Right renal pelvis (tissue), 4 donors: ENCODE measurements at regions not wholly inside any gene's neighbourhood (a gene's known extent, or its start where the extent isn't known, plus 50 kb on each side); places are given as distances from the start of the nearest gene placed in this dataset.
A peak's percentile ranks its signal among the peaks of the same experiment; 100 is the strongest.

Experiments
- DNase-seq, 4 donors: peaks; one replicate each; pipeline ENCODE4 v3.0.0-alpha.2; 2013; ENCODE audit warnings: low read depth in 4 of 4, low spot score in 3 of 4, missing footprints in 1 of 4

- DNase-seq, result no peak
Observed at GRCh38 chr18:28635530-28635929, 458.6 kb upstream of the CDH2 start.

- no peak for DNase-seq
Observed at GRCh38 chr18:28626756-28627155, 449.8 kb upstream of the CDH2 start.

- no peak for DNase-seq
Observed at GRCh38 chr18:28607991-28608390, 431.1 kb upstream of the CDH2 start.

- no peak for DNase-seq
Observed at GRCh38 chr18:28606686-28607085, 429.8 kb upstream of the CDH2 start.

DNA sequence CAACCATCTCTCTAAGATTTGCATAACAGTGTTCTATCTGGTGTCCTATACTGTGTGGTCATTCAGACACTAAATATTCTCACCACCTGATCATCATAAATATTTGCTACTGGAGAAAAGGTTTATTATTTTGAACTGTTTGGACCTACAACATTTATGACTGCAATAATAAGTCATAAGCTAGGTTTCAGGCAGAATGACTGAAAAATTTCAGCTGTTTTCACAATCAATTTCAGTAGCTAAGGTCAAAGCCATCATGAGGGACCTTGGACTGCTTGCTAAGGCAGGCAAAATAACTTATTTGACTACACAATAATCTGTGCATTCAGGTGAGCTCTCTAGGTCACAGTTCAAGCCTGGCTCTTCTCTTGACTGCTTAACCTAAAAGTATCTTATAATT is 425.5 kb upstream of the CDH2 start:
- DNase-seq, result no peak

DNA sequence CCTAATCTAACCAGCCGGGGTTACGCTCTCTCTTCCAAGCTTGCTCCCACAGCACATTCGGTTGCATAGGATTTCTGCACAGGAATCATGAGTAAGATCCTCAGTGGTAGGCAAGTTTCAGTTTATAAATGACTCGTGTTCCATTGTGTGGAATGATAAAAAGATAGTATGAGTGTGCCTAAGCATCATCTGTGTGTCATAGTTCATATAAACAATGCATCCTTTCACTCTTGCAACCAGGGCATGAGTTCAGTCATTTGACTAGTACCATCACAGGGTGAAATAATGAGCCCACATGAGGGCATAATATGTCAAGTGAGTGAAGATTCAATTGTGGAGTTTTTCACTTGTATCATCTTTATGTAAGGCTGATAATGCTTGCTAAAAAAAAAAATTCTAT is 417.1 kb upstream of the CDH2 start:
- no peak for DNase-seq

GRCh38 chr18:28588884-28589549 is 412.1 kb upstream of the CDH2 start:
- no peak for DNase-seq

DNA sequence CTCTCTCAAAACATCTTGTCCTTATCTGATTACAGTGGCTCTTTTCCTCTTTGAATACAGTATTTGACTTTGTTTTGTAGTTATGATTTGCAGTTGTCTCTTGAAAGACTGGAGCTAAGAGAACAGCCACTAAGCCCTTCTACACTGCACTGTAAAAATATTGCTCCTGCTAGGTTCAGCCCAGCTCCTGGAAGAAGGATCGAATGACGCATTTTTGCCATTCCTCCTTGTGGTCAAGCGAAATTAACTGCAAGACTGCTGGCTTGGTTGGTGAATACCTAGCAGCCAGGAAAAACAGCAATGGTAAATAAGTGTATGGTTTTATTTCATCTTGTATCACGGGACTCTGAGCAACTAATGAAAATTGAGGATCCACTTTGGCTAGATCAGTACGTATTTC is 407.8 kb upstream of the CDH2 start:
- DNase-seq, result peak in 3 of 4 donors; percentile 18 to 46 (median 45)

DNA sequence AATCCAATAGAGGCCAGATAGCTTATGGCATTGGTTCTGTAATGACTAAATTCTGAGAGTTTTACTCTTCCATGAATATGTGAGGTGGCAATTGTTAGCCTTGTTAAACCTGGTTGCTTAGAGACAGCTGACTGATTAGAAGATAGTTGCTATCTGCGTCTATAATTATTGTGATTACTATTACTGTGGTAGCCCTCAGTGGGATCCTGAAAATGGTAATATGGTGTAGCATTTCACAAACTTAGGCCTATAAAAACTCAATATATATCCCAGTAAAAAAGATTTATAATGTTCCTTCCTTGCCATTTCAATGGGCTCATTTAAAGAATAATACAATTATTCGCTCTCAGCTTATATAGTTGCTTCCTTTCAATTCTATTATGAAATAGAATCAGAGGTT is 405.8 kb upstream of the CDH2 start:
- DNase-seq, result no peak

GRCh38 chr18:28581521-28582071 is 404.7 kb upstream of the CDH2 start:
- DNase-seq, result peak in 3 of 4 donors; percentile 5 to 15 (median 12)

DNA sequence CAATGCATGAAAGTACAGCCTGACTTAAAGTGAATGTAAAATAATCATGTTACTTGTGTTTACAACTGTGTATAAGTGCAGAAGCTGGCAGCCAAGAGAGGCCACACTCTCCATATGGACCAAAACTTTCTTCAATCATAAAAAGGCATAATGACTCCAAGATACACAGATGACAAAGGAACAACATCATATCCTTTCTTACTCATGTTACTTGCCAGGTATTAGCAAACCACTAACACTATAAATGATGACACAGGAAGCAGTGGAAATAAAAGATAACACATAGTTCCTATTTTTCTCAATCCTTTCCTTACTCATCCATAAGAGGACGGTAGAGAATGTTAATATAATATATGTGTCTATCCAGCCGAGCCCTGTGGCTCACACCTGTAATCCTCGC is 400.0 kb upstream of the CDH2 start:
- DNase-seq, result no peak

GRCh38 chr18:28575123-28575522 is 398.2 kb upstream of the CDH2 start:
- DNase-seq, result no peak

DNA sequence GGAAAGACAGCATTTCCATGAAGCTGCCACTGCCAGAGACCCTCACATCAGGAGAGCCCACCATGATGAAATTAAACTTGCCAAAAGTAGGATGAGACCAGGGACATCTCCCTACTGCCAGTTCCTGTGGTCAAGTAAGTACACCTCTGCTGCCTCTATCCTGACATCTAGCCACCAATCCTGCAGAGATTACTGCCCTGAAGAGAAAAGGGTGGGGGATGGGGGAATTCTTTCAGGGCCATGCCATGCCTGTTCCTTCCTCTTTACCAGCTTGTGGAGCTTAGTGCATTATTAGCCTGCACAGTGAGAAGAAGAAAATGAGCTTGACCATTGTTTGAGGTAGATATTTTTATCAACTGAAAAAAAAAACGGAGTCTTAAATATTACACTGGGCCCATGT is 397.2 kb upstream of the CDH2 start:
- no peak for DNase-seq

GRCh38 chr18:28571929-28572328 is 395.0 kb upstream of the CDH2 start:
- DNase-seq, result no peak

GRCh38 chr18:28560331-28560730 is 383.4 kb upstream of the CDH2 start:
- DNase-seq, result no peak

DNA sequence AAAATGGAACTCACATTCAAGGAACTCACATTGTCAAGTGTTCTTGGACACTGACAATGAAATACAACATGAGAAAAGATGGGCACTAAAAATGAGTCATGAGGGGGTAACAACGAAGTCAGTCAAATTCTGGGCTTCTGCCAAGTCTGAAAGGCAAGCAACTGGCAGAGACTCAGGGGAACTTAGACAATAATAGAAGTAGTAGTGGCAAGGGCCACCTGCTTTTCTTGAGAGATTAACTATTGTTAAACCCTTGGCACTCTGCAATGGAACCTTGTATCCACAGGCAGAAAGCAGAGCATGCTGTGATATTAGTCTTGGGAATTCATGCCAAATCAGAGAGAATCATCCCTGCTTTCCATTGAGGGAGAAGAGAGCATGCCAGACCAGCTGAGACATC is 382.6 kb upstream of the CDH2 start:
- DNase-seq, result no peak

GRCh38 chr18:28541934-28542333 is 365.0 kb upstream of the CDH2 start:
- DNase-seq, result no peak

GRCh38 chr18:28541276-28541930 is 364.5 kb upstream of the CDH2 start:
- DNase-seq, result no peak

DNA sequence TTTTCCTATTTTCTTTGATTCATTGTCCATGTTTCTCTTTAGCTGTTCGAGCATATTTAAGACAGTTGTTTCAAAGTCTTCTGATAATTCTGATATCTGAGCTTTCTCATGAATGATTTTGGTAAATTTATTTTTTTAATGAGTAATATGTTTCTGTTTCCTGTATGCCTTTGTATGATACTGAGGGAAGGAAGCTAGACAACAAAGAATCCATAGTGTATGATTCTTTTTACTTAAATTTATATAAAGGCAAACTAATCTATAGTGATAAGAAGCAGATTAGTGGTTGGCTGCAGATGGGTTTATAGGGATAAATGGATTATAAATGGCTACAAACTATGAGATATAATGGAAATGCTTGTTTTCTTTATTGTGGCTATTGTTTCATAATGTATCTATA is 352.7 kb upstream of the CDH2 start:
- DNase-seq, result no peak

DNA sequence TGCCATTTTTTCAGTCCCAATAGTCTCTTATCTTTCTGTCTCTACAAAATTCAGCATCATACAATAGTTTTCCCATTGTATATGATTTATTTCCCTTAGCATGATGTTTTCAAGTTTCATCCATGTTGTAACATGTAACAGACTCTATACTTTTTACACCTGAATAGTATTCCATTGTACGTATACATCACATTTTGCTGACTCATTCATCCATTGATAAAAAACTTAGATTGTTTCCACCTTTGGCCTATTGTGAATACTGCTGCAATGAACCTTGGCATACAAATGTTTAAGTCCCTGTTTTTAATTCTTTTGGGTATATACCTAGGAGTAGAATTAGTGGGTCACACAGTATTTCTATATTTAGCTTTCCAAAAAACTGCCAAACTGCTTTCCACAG is 349.3 kb upstream of the CDH2 start:
- no peak for DNase-seq

GRCh38 chr18:28523758-28524475 is 347.0 kb upstream of the CDH2 start:
- DNase-seq, result no peak

DNA sequence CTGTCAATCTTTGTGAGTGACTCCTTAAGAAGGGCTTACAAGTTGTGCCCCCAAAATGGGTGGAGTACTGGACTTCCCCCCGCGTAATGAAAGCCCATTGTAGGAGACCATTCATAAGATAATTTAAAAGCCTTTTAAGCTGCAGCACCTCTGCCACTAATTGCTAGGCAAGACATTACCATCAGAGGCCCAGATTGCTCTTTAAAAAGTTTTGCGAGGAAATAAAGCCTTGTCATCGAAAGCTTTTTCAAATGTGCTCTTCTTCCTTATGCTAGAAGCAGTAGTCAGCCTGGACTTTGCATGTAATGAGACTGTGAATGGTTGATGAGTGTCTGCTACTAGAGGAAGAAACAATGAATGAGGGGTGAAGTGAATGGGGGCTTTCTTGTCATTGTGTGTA is 345.3 kb upstream of the CDH2 start:
- DNase-seq, result no peak
